ENCODE measurements at regions not wholly inside any gene's neighbourhood (a gene's known extent, or its start where the extent isn't known, plus 50 kb on each side); places are given as distances from the start of the nearest gene placed in this dataset.

DNA sequence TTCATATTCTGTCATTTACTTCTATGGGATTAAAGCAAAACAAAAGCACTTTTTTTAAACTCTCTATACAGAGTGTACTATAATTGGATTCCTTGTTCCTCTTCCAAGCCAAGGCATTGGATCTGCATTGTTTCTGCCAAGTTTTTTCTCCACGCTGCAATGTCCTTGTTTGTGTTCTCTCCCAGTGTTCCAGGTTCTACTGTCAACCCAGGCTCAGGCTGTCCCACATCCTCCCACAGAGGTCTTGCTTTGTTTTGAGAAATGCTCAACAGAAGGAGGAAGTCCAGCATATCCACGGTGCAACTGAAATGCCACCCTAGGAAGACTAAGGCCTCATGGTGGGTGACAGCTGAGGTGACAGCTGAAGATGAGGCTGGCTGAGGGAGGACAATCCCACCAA is 287.1 kb upstream of the PRDM1 start:
- H3K4me3 ChIP-seq (ENCODE audit: low read depth, low read length): no peak overlapping the region
- TF ChIP-seq, protein P1, sequence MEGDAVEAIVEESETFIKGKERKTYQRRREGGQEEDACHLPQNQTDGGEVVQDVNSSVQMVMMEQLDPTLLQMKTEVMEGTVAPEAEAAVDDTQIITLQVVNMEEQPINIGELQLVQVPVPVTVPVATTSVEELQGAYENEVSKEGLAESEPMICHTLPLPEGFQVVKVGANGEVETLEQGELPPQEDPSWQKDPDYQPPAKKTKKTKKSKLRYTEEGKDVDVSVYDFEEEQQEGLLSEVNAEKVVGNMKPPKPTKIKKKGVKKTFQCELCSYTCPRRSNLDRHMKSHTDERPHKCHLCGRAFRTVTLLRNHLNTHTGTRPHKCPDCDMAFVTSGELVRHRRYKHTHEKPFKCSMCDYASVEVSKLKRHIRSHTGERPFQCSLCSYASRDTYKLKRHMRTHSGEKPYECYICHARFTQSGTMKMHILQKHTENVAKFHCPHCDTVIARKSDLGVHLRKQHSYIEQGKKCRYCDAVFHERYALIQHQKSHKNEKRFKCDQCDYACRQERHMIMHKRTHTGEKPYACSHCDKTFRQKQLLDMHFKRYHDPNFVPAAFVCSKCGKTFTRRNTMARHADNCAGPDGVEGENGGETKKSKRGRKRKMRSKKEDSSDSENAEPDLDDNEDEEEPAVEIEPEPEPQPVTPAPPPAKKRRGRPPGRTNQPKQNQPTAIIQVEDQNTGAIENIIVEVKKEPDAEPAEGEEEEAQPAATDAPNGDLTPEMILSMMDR (IDR thresholded peaks at IDR 0.05; ENCODE audit: low read depth, low read length, missing control alignments): no peak
- in situ Hi-C loops (cut with HindIII; ENCODE audit: low sequenced_read_pairs): no loop called here
- no peak for DNase-seq (ENCODE audit: low read depth)

DNA sequence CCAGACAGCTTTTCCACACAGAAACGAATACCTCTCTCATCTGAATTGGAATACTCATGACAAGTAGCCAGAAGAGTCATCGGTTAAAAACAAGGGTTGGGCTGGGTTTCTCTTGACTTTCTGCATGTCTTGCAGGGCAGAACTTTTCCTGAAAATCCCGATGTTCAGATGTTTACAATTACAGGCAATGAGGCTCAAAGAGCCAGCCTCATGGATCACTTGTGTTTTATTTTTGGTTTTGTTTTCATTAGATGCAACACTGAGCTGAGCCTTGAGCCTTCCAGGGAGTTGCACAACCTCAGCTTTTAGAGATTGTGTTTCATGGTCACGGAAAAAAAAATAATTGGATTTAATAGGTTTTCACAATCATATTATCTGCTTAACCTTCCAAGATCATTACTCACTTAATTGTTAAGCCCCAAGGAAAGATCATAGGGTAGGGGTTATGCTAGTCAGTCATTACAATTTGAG is 288.1 kb upstream of the PRDM1 start:
- TF ChIP-seq, protein P1 (IDR thresholded peaks at IDR 0.05; ENCODE audit: low read depth, low read length, missing control alignments): no peak
- DNase-seq (ENCODE audit: low read depth): no peak
- H3K4me3 ChIP-seq (ENCODE audit: low read depth, low read length): no peak overlapping the region
- in situ Hi-C loops (cut with HindIII; ENCODE audit: low sequenced_read_pairs): no loop called here

GRCh38 chr6:105797286-105797979 is 288.7 kb upstream of the PRDM1 start:
- TF ChIP-seq, protein P1 (IDR thresholded peaks at IDR 0.05; ENCODE audit: low read depth, low read length, missing control alignments): no peak
- in situ Hi-C loops (cut with HindIII; ENCODE audit: low sequenced_read_pairs): no loop called here
- no peak for DNase-seq (ENCODE audit: low read depth)
- H3K4me3 ChIP-seq (ENCODE audit: low read depth, low read length): no peak overlapping the region

GRCh38 chr6:105795913-105796517 is 290.1 kb upstream of the PRDM1 start:
- DNase-seq (ENCODE audit: low read depth): no peak
- in situ Hi-C loops (cut with HindIII; ENCODE audit: low sequenced_read_pairs): no loop called here
- TF ChIP-seq, protein P1 (IDR thresholded peaks at IDR 0.05; ENCODE audit: low read depth, low read length, missing control alignments): no peak
- no peak overlapping the region for H3K4me3 ChIP-seq (ENCODE audit: low read depth, low read length)

- in situ Hi-C loops (cut with HindIII; ENCODE audit: low sequenced_read_pairs): no loop called here
- no peak for DNase-seq (ENCODE audit: low read depth)
- TF ChIP-seq, protein P1 (IDR thresholded peaks at IDR 0.05; ENCODE audit: low read depth, low read length, missing control alignments): no peak
- H3K4me3 ChIP-seq (ENCODE audit: low read depth, low read length): no peak overlapping the region
These were observed 290.8 kb upstream of the PRDM1 start for GRCh38 chr6:105795366-105795765.

DNA sequence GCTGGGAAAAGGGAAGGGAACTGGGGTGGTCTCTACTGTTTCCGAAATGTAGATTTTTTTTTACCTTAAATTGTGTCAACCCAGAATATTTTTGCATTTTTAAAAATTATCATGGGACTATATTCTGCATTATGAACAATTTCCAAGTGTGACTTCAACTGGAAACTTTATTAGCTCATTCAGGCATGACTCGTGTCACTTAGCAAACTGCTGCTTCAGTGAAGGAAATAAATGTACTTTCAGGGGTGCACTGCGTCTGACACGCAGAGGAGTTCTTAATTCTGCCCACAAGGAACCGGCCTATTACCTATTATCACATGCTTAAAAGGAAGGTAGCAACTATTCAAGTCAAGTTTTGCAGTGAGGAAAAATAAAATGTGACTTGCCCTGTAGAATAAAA is 291.3 kb upstream of the PRDM1 start:
- no peak for DNase-seq (ENCODE audit: low read depth)
- H3K4me3 ChIP-seq (ENCODE audit: low read depth, low read length): no peak overlapping the region
- TF ChIP-seq, protein P1 (IDR thresholded peaks at IDR 0.05; ENCODE audit: low read depth, low read length, missing control alignments): no peak
- in situ Hi-C loops (cut with HindIII; ENCODE audit: low sequenced_read_pairs): no loop called here
